Uterus (tissue), 3 donors: ENCODE measurements at regions not wholly inside any gene's neighbourhood (a gene's known extent, or its start where the extent isn't known, plus 50 kb on each side); places are given as distances from the start of the nearest gene placed in this dataset.
A peak's percentile ranks its signal among the peaks of the same experiment; 100 is the strongest.

ENCODE experiments used
- DNase-seq, 2 donors: peaks; one replicate each; pipeline ENCODE4 v3.0.0-alpha.2; 2019 to 2020
- H3K27ac ChIP-seq, 2 donors: fragments of 200-600 bp; sonication (generic); 1 replicate in 1 of 2; 2 replicates in 1 of 2; pipeline ENCODE4 v1.5.1; 2016 to 2018
- H3K27me3 ChIP-seq, 2 donors: fragments of 200-600 bp; sonication (generic); one replicate each; pipeline ENCODE4 v1.5.1; 2018 to 2019; ENCODE audit warnings: control low read depth in 1 of 2
- H3K36me3 ChIP-seq, 2 donors: fragments of 200-600 bp; sonication (generic); one replicate each; pipeline ENCODE4 v1.5.1; 2019; ENCODE audit warnings: control low read depth in 1 of 2
- H3K4me1 ChIP-seq, 2 donors: fragments of 200-600 bp; sonication (generic); one replicate each; pipeline ENCODE4 v1.5.1; 2018 to 2019; ENCODE audit warnings: control low read depth in 1 of 2
- H3K4me3 ChIP-seq, 2 donors: fragments of 200-600 bp; sonication (generic); 1 replicate in 1 of 2; 2 replicates in 1 of 2; pipeline ENCODE4 v1.5.1; 2018 to 2019; ENCODE audit warnings: mild to moderate bottlenecking in 1 of 2
- H3K9me3 ChIP-seq, 2 donors: fragments of 200-600 bp; sonication (generic); one replicate each; pipeline ENCODE4 v1.5.1; 2019; ENCODE audit warnings: control low read depth in 1 of 2
- CTCF ChIP-seq, 4 experiments: fragments of 200-600 bp in 2 of 4; fragments of 450-650 bp in 2 of 4; sonication (generic) in 2 of 4; IDR thresholded peaks; one replicate each; pipeline ENCODE4 v1.5.1; 2016 to 2019; ENCODE audit warnings: antibody characterized with exemption in 4 of 4, mild to moderate bottlenecking in 2 of 4, moderate library complexity in 1 of 4
- POLR2A ChIP-seq, 2 donors: fragments of 450-650 bp; IDR thresholded peaks; one replicate each; pipeline ENCODE4 v1.6.1; 2016; ENCODE audit warnings: antibody characterized with exemption in 2 of 2, mild to moderate bottlenecking in 1 of 2, moderate library complexity in 1 of 2
- intact Hi-C: fragments of 100-400 bp; cut with DNase I; formaldehyde crosslinking; loops from one replicate; pipeline ENCODE4 v1.15.1; 2023; ENCODE audit warnings: low total_unique reads
- donor health status: DM: yes; HTN: yes; CAD: no.

GRCh38 chr16:49918257-49918656 is 62.3 kb upstream of the ZNF423 start:
- no peaks in the 10 kb centered on the region for H3K4me1 ChIP-seq
- H3K27ac ChIP-seq = no peak overlapping the region
- H3K36me3 ChIP-seq = no peaks in the 10 kb centered on the region
- H3K4me3 ChIP-seq = no peak overlapping the region
- intact Hi-C loops = no loop called here
- TF ChIP-seq CTCF (IDR thresholded peaks at IDR 0.05) (no peak), POLR2A (IDR thresholded peaks at IDR 0.05) (no peak)
- no peaks in the 10 kb centered on the region for H3K27me3 ChIP-seq
- DNase-seq = no peak
- no peaks in the 10 kb centered on the region for H3K9me3 ChIP-seq

GRCh38 chr16:49919327-49919726 is 63.4 kb upstream of the ZNF423 start:
- TF ChIP-seq CTCF (IDR thresholded peaks at IDR 0.05) = no peak
- TF ChIP-seq POLR2A (IDR thresholded peaks at IDR 0.05) = no peak
- DNase-seq = no peak
- intact Hi-C loops = no loop called here

GRCh38 chr16:49920397-49920796 is 64.5 kb upstream of the ZNF423 start:
- Histone ChIP-seq H3K4me1 (no peaks in the 10 kb centered on the region), H3K36me3 (no peaks in the 10 kb centered on the region), H3K9me3 (no peaks in the 10 kb centered on the region), H3K27me3 (no peaks in the 10 kb centered on the region), H3K4me3 (no peak overlapping the region), H3K27ac (no peak overlapping the region)
- intact Hi-C loops = loop anchor here (5.0 kb wide), 1 partner anchor 513 kb away; no protein-coding TSS in a partner anchor
- DNase-seq = no peak
- TF ChIP-seq CTCF (IDR thresholded peaks at IDR 0.05) (no peak), POLR2A (IDR thresholded peaks at IDR 0.05) (no peak)

More at GRCh38 chr16:49919327-49919726, 63.4 kb upstream of the ZNF423 start:
- Histone ChIP-seq H3K27me3 (no peaks in the 10 kb centered on the region), H3K4me1 (no peaks in the 10 kb centered on the region), H3K4me3 (no peak overlapping the region), H3K27ac (no peak overlapping the region), H3K36me3 (no peaks in the 10 kb centered on the region), H3K9me3 (no peaks in the 10 kb centered on the region)

GRCh38 chr16:49921106-49921505 is 65.2 kb upstream of the ZNF423 start:
- no peak for TF ChIP-seq CTCF (IDR thresholded peaks at IDR 0.05)
- no peak for TF ChIP-seq POLR2A (IDR thresholded peaks at IDR 0.05)
- intact Hi-C loops = loop anchor here (5.0 kb wide), 1 partner anchor 514 kb away; no protein-coding TSS in a partner anchor
- no peak for DNase-seq

GRCh38 chr16:49921791-49922456 is 66.0 kb upstream of the ZNF423 start:
- peak; percentile 59 to 65 for DNase-seq
- intact Hi-C loops = loop anchor here (5.0 kb wide), 1 partner anchor 515 kb away; no protein-coding TSS in a partner anchor
- Histone ChIP-seq H3K27me3 (no peaks in the 10 kb centered on the region), H3K4me1 (no peaks in the 10 kb centered on the region), H3K36me3 (no peaks in the 10 kb centered on the region), H3K9me3 (no peaks in the 10 kb centered on the region), H3K27ac (no peak overlapping the region), H3K4me3 (no peak overlapping the region)
- no peak for TF ChIP-seq POLR2A (IDR thresholded peaks at IDR 0.05)
- peak; percentile 51 to 80 (median 62) for TF ChIP-seq CTCF (IDR thresholded peaks at IDR 0.05)

More at GRCh38 chr16:49921106-49921505, 65.2 kb upstream of the ZNF423 start:
- H3K27ac ChIP-seq = no peak overlapping the region
- no peaks in the 10 kb centered on the region for H3K4me1 ChIP-seq
- H3K27me3 ChIP-seq = no peaks in the 10 kb centered on the region
- H3K9me3 ChIP-seq = no peaks in the 10 kb centered on the region
- H3K36me3 ChIP-seq = no peaks in the 10 kb centered on the region
- H3K4me3 ChIP-seq = no peak overlapping the region
